ENCODE measurements at regions not wholly inside any gene's neighbourhood (a gene's known extent, or its start where the extent isn't known, plus 50 kb on each side); places are given as distances from the start of the nearest gene placed in this dataset.

DNA sequence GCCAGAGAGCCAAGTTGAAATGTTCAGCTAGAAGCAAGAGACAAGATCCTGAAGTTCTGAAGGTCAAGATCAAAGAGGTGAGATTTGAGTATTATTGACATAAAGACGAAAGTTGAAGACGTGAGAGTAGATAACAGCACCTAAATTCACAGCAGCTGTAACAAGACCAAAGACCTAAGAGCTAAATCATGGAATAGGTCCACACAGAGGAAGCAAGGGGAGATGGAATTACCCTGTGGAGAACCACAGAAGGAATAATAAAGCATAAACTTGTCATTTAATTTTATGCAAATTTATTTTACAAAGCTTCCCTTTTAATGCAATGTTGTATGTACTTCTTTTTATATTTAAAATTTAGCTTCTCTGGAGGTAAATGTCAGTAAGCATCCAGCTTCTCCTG lies 523.7 kb downstream of the NR2F1-AS1 start:
- no peak for DNase-seq (ENCODE audit: low read depth in 2 of 2)

DNA sequence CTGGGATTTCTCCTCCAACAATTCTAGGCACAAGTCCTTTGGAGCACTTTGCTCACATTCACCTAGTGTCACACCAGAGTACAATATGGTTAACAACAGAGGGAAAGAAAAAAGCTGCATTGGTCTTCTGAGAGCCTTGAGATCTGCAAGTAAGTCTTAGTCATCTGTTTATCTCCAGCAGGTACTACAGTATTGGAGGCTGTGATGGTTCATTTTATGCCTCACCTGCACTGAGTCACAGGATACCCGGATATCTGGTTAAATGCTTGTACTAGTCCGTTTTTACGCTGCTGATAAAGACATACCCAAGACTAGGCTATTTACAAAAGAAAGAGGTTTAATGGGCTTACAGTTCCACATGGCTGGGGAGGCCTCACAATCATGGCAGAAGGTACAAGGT lies 525.0 kb downstream of the NR2F1-AS1 start:
- DNase-seq (ENCODE audit: low read depth in 2 of 2) = no peak

DNA sequence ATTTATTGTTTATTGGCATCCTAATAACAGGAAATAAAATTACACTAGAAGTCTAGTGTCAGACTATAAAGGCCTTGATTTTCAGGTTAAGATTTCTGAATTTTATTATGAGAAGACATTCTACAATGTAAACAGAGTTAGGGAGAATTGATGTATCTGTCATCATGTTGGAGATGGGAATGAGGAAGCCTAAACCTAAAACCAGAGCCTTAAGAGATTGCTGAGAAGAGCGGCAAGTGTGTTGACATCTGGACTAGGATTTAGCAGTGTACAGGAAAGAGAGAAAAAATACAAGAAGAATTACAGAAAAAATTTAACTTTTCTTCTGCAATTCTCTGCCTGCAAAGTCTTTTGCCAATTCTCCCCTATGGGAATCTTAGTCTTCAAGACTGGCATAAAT lies 525.5 kb downstream of the NR2F1-AS1 start:
- DNase-seq (ENCODE audit: low read depth in 2 of 2) = no peak

DNA sequence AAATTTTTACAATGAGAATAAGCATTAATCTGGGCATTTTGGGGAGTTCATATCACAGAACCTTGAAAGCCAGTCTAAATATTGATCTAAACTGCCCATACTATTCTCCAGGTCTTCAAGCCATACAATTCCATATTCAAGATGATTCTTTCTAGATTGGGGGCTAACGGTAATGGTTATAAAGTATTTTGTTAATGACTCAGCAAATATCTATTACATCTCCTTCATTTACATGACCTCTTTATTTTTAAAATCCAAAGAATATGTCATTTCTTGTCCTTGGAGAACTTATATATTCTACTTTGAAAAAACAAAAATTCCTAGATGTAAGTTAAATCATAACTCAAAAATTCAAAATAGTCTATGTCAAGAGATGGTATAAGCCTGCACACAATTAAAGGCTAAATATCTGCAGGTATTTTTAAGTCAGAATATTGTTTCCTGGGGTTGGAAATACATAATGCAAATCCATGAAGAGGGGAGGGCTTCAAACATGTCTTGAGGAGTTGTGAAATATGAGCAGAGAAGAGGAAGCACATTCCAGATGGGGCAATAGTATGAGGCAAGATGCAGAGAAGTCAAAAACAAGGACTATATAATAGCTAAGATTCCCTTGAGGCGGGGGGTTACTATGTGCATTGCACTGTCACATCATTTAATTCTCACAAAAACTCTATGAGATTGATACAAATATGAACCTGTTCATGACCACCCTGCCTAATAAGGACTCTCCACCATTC lies 526.4 kb downstream of the NR2F1-AS1 start:
- no peak for DNase-seq (ENCODE audit: low read depth in 2 of 2)

DNA sequence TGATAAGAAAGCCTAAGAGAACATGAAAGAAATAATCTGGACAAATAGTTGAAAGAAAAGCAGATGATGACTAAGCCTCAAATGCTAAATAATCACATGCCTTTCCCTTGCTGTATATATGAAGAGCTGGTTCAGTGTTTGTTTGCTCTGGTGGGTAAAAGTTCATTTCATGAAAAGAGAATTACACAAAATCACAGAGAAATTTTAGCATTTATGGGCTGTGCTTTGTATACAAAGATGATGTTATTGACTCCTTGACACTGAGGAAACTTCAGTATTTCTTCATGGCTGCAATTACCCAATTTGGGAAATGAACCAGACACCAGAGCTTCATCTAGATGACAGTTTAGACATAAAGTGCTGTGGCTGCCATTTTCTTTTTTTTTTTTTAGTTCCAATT lies 527.2 kb downstream of the NR2F1-AS1 start:
- no peak for DNase-seq (ENCODE audit: low read depth in 2 of 2)

DNA sequence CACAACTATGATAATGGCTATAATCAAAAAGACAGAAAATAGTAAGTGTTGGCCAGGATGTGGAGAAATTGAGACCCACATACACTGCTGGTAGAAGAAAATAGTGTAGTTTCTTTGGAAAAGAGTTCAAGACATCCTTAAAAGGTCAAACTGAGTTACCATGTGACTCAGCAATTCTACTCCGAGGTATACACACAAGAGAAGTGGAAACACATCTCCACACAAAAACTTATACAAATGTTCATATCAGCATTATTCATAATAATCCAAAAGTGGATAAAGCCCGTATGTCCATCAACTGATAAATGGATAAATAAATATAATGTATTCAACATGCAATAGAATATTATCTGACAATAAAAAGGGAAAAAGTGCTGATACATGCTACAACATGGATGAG lies 532.2 kb downstream of the NR2F1-AS1 start:
- DNase-seq (ENCODE audit: low read depth in 2 of 2) = no peak

DNA sequence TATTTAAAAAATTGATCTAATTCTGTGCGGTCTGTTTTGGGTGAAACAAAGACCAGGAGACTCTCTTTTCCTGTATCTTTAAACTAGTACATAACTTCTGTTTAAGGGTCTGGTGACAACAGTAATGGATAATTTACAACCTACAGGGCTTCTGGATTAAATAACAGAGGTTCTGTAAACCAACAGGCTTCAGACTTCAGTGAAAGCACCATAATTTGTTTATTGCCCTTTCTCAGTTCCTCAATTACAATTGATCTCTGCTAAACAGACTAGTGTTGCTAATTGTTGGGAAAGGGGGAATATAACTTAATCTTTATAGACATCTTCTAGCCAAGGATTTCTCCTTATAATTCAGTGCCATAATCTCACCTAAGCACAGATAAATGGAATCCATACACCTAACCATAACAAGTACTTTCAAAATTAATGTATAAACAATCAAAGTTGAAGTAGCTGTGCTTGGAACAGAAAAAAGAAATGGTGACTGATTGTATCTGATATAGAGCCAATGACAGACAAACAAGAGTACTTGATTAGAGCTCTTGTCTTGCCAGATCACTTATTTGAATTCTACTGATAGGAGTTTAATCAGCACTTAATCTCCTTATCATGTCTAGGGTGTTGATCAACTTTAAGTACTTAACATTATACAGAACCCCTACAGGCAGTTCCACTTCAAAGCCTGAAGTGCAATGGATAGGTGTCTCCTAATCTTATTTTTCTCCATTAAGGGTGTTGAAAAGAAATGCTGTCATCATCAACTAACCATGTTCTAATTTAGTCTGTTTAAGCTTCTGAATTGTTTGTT lies 536.0 kb downstream of the NR2F1-AS1 start:
- DNase-seq (ENCODE audit: low read depth in 2 of 2) = no peak

DNA sequence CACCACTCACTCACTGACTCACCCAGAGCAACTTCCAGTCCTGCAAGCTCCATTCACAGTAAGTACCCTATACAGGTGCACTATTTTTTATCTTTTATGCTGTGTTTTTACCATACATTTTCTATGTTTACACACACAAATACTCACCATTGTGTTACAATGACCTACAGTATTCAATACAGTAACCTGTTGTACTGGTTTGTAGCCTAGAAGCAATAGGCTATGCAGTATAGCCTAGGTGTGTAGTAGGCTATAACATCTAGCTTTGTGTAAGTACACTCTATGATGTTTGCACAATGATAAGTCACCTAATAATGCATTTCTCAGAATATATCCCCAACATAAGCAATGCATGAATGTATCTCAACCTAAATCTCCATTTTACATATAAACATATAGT lies 541.1 kb downstream of the NR2F1-AS1 start:
- DNase-seq (ENCODE audit: low read depth in 2 of 2) = no peak

DNA sequence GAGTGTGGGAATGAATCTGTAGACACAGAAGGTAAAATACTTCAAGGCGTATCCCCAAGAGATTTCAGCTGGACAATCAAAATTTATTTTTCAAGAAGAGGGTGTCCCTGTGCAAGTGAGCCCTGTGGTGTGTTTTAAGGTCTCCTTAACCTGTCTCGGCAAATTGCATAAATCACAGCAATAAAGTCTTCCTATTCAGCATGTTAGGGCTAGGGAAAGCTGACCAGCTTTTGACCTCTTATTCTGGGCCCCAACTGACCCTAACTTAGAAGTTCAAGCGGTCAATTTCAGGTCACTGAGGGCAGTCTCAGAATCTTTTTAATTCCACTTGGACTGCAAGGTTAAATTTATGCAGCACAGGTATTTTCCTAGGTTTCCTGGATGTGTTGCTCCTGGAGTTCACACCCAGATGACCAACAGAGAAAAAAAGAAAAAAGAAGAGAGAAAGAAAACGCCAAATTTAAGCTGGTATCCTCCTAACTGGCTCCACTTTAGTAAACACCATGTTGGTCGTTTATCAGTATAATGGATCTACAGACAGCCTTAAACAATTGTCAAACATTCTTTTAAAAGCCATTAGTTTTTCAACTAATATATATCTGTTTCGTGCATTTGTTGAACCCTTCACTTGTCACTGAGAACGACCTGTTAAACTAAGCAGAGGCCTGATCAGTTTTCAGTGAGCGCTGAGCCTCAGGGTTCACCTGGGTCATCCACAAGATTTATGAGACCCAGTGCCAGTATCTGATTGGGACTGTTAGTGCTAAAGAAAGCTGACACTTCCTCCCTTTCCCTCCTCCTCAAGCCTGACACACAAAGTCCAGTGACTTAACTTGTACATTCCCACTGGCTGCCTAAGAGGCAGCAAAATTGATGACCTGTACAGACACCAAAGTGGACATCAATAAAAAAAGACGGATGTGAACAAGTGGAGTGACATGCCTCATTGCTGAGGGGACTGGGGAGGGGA lies 546.1 kb downstream of the NR2F1-AS1 start:
- no peak for DNase-seq (ENCODE audit: low read depth in 2 of 2)

DNA sequence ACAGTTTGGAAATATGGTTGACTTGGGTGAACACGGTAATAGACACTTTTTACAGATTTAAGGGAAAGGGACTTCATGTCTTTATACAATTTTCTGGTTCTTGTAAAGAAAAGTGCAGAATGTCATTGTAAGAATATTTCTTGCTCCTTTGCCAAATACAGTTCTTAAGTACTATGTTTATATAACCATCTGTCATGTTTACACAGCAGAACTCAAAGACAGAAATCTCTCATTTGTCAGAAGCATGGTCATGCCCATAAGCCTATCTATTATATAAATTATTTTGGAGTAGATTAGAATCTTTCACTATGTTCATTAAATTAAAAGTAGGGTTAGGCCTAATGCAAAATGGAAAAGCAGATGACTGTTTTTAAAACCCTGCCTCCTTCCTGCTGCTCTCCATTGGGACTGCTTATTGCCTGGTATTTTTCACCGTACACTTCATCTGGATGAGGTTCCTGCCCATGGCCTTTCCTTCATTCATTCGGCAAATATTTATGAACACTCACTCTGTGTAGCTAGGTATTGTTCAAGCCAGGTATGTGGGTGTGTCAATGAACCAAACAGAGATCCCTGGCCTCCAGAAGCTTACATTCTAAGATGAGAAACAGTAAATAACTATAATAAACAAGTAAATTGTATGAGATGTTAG lies 558.1 kb downstream of the NR2F1-AS1 start:
- DNase-seq (ENCODE audit: low read depth in 2 of 2) = no peak

DNA sequence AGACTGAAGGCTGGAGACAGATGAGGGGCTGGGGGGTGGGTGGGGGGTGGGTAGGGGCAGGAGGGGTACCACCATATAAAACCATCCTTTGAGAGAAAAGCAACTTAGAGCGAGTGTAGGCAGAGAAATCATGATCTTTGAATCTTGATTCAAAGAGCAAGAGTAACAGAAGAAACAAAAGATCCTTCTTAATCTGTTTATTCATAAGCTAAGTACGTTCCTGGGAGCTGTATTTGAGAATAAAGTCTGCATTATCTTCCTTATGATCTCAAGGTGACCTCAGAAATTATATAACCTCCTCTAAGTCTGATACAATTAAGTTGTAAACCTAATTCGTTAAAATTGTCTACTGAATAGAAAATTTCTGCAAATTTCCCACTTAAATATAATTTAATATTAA lies 558.8 kb downstream of the NR2F1-AS1 start:
- no peak for DNase-seq (ENCODE audit: low read depth in 2 of 2)

DNA sequence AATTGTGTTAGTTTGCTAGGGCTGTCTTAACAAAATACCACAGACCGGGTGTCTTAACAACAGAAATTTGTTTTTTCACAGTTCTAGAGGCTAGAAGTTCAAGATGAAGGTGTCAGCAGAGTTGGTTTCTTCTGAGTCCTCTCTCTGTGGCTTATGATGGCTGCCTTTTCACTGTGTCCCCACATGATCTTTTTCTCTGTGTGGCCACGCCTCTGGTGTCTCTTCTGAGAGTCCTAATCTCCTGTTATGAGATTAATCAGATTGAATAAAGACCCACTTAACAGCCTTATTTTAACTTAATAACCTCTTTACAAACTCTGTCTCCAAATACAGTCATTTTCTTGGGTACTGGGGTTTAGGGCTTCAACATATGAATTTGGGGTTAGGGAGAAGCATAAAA lies 561.1 kb downstream of the NR2F1-AS1 start:
- DNase-seq (ENCODE audit: low read depth in 2 of 2) = no peak

DNA sequence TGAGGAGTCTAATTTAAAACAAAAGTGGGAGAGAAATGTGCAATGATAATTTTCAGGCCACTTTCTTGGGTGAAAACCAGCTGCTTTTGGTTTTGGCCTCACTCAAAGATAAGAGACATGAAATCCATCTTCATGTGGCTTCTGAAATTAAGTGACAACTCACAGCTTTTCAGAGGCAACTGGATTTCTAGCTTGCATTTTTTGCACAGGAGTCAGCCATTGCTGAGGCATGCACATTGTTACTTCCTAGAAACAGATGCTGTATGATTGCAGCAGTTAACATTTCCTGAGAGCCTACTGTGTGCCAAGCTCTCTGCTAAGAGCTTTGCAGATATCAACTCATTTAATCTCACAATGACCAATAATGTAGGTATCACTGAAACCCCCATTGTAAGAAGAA lies 562.6 kb downstream of the NR2F1-AS1 start:
- peak; percentile 24 to 28 for DNase-seq (ENCODE audit: low read depth in 2 of 2)

DNA sequence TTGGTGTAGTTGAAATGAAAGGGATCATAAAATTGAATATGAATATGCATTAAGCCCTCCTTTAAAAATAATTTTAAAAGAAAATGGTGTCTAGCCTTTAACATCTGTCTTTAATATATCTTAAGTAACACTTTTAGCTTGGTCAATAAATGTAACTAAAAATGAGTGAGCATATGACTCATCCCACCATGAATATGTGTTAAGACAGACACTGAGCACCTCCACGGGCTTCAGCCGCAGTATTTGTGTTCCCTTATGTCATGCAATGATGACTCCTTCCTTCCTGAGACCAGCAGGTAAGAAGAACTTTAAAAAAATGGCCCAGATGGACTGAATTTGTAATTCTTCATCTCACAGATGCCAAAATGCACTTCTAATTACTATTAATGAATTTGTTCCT lies 563.2 kb downstream of the NR2F1-AS1 start:
- peak; percentile 61 to 62 for DNase-seq (ENCODE audit: low read depth in 2 of 2)

DNA sequence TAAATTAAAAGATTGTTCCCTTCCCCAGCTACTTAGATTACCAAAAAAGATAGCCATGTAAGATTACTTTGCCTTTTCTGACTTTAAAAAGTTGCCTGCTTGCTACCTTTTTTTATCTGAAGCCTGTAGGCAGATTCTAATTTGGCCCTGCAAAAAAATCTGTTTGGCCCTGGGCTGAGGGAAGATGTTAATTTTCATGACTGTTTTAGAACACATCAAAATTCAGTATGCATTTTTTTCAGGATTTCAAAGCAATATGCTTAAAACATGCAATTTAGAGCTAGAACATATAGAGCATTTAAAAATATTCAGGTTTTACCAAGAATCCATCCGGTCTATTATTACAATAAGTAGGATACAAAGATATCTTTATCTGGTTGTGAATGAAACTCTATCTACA lies 563.6 kb downstream of the NR2F1-AS1 start:
- no peak for DNase-seq (ENCODE audit: low read depth in 2 of 2)

DNA sequence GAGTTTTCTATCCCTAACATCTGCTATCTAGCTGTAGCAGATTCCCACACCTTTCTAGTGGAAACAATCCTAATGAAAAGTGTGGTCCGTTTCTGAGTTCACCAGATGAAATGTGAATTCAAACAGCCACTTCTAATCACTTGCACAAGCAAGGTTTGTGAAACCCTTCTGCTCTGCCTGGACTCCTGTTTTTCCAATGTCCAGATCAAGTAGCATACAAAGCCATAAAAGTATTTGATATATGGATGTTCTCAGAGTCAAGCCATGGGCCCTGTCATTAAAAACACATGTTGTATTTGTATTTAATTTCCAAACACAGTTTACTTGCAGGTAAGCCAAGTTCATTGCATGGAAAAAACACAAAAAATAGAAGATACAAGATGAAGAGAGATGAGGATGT lies 570.4 kb downstream of the NR2F1-AS1 start:
- no peak for DNase-seq (ENCODE audit: low read depth in 2 of 2)

DNA sequence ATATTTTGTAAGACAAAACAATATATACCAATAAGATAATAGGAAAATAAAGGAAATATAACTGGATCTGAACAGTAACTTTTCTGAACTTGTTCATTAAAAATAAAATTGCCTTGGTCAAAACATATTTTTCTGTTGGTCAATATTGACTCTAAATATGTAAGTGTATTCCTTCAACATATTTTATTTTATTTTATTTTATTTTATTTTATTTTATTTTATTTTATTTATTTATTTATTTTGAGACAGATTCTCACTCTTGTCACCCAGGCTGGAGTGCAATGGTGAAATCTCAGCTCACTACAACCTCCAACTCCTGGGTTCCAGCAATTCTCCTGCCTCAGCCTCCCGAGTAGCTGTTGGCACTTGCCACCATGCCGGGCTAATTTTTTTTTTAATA lies 571.0 kb downstream of the NR2F1-AS1 start:
- DNase-seq (ENCODE audit: low read depth in 2 of 2) = no peak

DNA sequence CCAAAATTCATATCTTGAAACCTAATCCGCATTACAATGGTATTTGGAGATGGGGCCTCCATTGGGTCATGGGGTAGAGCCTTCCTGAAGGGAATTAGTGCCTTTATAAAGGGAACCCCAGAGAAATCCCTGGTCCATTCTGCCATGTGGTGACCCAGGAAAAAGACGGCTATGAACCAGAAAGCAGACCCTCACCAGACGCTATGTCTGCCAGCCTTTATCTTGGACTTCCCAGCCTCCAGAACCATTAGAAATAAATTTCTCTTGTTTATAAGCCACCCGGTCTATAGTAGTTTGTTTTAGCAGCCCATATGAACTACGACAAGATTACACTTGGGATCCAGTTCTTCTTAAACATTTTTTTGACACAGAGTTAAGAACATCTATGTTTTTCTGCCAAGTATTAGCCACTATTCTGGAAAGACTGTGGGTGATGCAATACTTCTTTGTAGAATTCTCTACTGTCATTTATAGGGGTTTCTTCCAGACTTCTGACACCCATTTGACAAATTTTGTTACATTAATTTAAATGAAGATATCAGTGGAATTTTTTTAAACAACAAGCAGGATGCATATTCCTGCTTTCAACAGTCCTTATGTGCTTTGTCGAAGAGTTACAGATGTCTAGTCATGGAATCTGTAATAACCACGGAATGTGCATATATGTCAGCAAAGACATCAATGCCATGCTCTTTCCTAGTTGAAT lies 572.4 kb downstream of the NR2F1-AS1 start:
- DNase-seq (ENCODE audit: low read depth in 2 of 2) = peak; percentile 11 to 22

DNA sequence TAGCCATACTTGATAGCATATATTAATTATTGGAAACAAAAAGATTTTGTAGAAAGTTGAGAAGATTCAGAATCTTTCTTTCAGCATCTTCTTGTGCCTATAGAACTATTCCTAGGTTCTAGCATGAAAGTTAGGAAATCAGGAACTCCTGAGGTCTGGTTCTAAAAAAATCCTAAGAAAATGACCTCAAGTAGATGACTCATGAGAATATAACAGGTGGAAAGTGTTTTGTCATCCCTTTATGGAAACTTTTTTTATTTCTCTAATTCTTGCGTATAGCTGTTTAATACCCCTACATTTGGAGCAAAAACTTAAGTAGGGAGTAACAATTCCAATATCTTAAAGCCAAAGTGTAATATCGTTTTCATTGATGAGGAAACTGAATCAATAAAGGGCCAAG lies 574.1 kb downstream of the NR2F1-AS1 start:
- DNase-seq (ENCODE audit: low read depth in 2 of 2) = no peak

DNA sequence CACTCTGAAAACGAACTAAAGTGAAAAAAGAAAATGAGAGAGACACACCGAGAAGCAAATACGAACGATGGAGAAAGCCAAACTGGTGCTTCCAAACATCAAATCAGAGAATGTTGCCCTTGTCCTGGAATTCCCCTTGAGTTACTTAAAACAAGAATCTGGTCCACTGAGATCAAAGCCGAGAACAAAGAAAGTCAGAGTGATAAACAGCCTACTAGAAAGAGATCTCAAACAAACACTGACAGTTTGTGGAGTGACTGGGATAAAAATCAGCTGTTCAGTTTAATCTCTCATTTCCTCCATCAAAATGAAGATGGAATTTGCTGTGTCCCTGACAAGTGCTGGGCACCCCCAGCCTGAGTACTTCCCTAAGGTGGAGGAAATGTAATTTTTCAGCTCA lies 582.6 kb downstream of the NR2F1-AS1 start:
- no peak for DNase-seq (ENCODE audit: low read depth in 2 of 2)

DNA sequence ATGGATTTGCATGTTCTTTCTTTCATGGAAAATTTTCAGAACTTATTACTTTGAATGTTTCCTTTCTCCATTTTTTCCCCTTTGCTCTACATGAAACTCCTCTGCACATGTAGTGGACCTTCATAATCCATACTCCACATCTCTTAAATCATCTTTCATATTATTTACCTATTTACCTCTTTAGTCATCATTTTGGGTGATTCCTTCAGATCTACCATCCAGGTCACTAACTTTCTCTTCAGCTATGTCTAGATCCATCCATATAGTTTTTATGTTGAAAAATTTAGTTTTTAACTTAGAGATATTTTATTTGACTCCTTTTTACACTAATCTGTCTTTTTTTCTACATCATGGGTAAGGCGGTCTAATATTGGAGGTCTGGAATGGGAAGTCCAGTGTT lies 586.6 kb downstream of the NR2F1-AS1 start:
- DNase-seq (ENCODE audit: low read depth in 2 of 2) = no peak

All from fibroblast of skin of left biceps (primary cell).